ENCODE measurements at regions not wholly inside any gene's neighbourhood (a gene's known extent, or its start where the extent isn't known, plus 50 kb on each side); places are given as distances from the start of the nearest gene placed in this dataset.

DNA sequence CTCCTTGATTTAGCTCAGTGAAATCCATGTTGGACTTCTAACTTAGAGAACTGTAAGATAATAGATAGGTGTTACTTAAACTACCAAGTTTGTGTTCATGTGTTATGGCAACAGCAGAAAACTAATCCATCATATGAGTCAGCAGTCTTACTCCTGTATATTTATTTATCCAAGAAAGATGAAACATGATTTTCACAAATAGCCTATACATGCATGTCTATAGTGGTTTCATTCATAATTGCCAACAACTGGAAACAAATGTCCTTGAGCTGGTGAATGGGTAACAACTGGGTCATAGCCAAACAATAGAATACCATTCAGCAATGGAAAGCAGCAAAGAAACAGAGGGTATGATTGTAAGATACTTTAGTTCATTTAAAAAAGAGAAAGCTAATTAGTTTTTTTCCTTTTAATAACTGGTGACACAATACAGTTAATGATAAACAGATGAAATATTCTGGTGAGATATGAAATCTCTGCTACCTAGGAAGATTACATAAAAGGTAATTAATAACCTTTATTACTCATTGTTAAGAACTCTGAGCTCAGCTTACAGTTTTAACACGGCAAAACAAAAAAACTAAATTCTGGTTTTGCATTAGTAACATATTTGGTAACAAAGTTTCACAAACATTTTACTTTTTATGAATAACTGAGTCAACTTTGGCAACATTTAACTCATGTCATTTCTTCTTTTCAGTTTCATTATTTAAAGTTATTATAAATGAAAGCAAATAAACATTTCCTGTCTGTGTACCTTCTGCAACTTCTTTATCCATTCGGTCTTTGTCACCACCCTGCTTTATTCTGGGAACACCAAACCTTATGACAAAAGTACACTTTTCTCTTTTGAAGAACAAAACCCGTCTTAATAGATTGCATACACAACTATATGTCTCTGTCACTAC lies 181.3 kb downstream of the LIG4 start:
- TF ChIP-seq, protein P1, sequence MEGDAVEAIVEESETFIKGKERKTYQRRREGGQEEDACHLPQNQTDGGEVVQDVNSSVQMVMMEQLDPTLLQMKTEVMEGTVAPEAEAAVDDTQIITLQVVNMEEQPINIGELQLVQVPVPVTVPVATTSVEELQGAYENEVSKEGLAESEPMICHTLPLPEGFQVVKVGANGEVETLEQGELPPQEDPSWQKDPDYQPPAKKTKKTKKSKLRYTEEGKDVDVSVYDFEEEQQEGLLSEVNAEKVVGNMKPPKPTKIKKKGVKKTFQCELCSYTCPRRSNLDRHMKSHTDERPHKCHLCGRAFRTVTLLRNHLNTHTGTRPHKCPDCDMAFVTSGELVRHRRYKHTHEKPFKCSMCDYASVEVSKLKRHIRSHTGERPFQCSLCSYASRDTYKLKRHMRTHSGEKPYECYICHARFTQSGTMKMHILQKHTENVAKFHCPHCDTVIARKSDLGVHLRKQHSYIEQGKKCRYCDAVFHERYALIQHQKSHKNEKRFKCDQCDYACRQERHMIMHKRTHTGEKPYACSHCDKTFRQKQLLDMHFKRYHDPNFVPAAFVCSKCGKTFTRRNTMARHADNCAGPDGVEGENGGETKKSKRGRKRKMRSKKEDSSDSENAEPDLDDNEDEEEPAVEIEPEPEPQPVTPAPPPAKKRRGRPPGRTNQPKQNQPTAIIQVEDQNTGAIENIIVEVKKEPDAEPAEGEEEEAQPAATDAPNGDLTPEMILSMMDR (IDR thresholded peaks at IDR 0.05) = no peak
- TF ChIP-seq RCOR1 (IDR thresholded peaks at IDR 0.05; ENCODE audit: low read length) (no peak), YY1 (IDR thresholded peaks at IDR 0.05; ENCODE audit: low read depth) (no peak)
